Ishikawa (cell line): ENCODE measurements at regions not wholly inside any gene's neighbourhood (a gene's known extent, or its start where the extent isn't known, plus 50 kb on each side); places are given as distances from the start of the nearest gene placed in this dataset.

Experiments used
- CEBPB ChIP-seq: IDR thresholded peaks from 2 replicates; pipeline ENCODE4 v1.6.1; 2012
- CREB1 ChIP-seq: IDR thresholded peaks from 2 replicates; pipeline ENCODE4 v1.6.1; 2012; ENCODE audit warnings: low read depth
- EGR1 ChIP-seq: IDR thresholded peaks from 2 replicates; pipeline ENCODE4 v1.6.1; 2012
- EP300 ChIP-seq: IDR thresholded peaks from 2 replicates; pipeline ENCODE4 v1.6.1; 2012; ENCODE audit warnings: borderline replicate concordance
- FOXM1 ChIP-seq: IDR thresholded peaks from 2 replicates; pipeline ENCODE4 v1.6.1; 2012; ENCODE audit warnings: low read depth, borderline replicate concordance
- MAX ChIP-seq: IDR thresholded peaks from 2 replicates; pipeline ENCODE4 v1.6.1; 2012
- NFIC ChIP-seq: IDR thresholded peaks from 2 replicates; pipeline ENCODE4 v1.6.1; 2012
- RAD21 ChIP-seq: IDR thresholded peaks from 2 replicates; pipeline ENCODE4 v1.6.1; 2012; ENCODE audit warnings: low read depth
- REST ChIP-seq: IDR thresholded peaks from 2 replicates; pipeline ENCODE4 v1.6.1; 2012; ENCODE audit warnings: low read depth, mild to moderate bottlenecking
- TAF1 ChIP-seq: IDR thresholded peaks from 2 replicates; pipeline ENCODE4 v1.6.1; 2012; ENCODE audit warnings: low read depth, mild to moderate bottlenecking
- TCF12 ChIP-seq: IDR thresholded peaks from 2 replicates; pipeline ENCODE4 v1.6.1; 2012; ENCODE audit warnings: low read depth
- TEAD4 ChIP-seq: IDR thresholded peaks from 2 replicates; pipeline ENCODE4 v1.6.1; 2012
- USF1 ChIP-seq: IDR thresholded peaks from 2 replicates; pipeline ENCODE4 v1.6.1; 2012
- YY1 ChIP-seq: IDR thresholded peaks from 2 replicates; pipeline ENCODE4 v1.6.1; 2012; ENCODE audit warnings: low read depth
- ZBTB7A ChIP-seq: IDR thresholded peaks from 2 replicates; pipeline ENCODE4 v1.6.1; 2012; ENCODE audit warnings: low read depth

- TF ChIP-seq ZBTB7A (no peak), TEAD4 (no peak), TAF1 (no peak), NFIC (no peak), USF1 (no peak), FOXM1 (no peak), EGR1 (no peak), CEBPB (no peak), REST (no peak), EP300 (no peak), YY1 (no peak), RAD21 (no peak), TCF12 (no peak), CREB1 (no peak), MAX (no peak)
Measured at GRCh38 chr6:95175927-95176675, 401.2 kb upstream of the MANEA start.

GRCh38 chr6:95185874-95186273 lies 391.5 kb upstream of the MANEA start:
- TF ChIP-seq EP300 (no peak), FOXM1 (no peak), REST (no peak), TEAD4 (no peak), USF1 (no peak), CEBPB (no peak), NFIC (no peak), EGR1 (no peak), TAF1 (no peak)

- TF ChIP-seq EGR1 (no peak), ZBTB7A (no peak), YY1 (no peak), RAD21 (no peak), TAF1 (no peak), CREB1 (no peak), FOXM1 (no peak), REST (no peak), USF1 (no peak), TEAD4 (no peak), MAX (no peak)
Measured at GRCh38 chr6:95186710-95187109, 390.6 kb upstream of the MANEA start.

- TF ChIP-seq EP300 (no peak), YY1 (no peak), CEBPB (no peak), TEAD4 (no peak), RAD21 (no peak), ZBTB7A (no peak), EGR1 (no peak), USF1 (no peak), REST (no peak), NFIC (no peak), TCF12 (no peak), FOXM1 (no peak), TAF1 (no peak), MAX (no peak), CREB1 (no peak)
Measured at GRCh38 chr6:95197590-95197989, 379.7 kb upstream of the MANEA start.
